HL-60/S4 treated with phorbol 12-myristate 13-acetate at 8.2 ng/mL for 4 days and 3 days (cell line): ENCODE measurements at regions not wholly inside any gene's neighbourhood (a gene's known extent, or its start where the extent isn't known, plus 50 kb on each side); places are given as distances from the start of the nearest gene placed in this dataset.

Experiments used
- in situ Hi-C: fragments of 300-500 bp; cut with MboI; formaldehyde crosslinking; loops from 2 replicates; pipeline ENCODE4 v1.15.0; 2022; ENCODE audit warnings: low sequenced_read_pairs

- in situ Hi-C loops, result no loop called here
Observed at GRCh38 chr3:107315141-107315540, 62.1 kb upstream of the CCDC54 start.

GRCh38 chr3:107323723-107324122 lies 53.5 kb upstream of the CCDC54 start:
- in situ Hi-C loops, result no loop called here

GRCh38 chr3:107325446-107325845 lies 51.8 kb upstream of the CCDC54 start:
- in situ Hi-C loops, result no loop called here
